Omental fat pad (tissue), 3 donors: ENCODE measurements at regions not wholly inside any gene's neighbourhood (a gene's known extent, or its start where the extent isn't known, plus 50 kb on each side); places are given as distances from the start of the nearest gene placed in this dataset.

ENCODE experiments used
- ATAC-seq: fragments of 150-250 bp; one replicate; pipeline ENCODE4 v1.9.1; 2016; ENCODE audit warnings: mild to moderate bottlenecking, moderate library complexity; ENCODE audit not compliant: low FRiP score
- DNase-seq: peaks from one replicate; pipeline ENCODE4 v3.0.0-alpha.2; 2019; ENCODE audit warnings: low spot score
- TF ChIP-seq, protein P1 (sequence below), 3 donors: fragments of 450-650 bp; IDR thresholded peaks; one replicate each; pipeline ENCODE4 v1.5.1; 2016 to 2017; ENCODE audit warnings: antibody characterized with exemption in 3 of 3, mild to moderate bottlenecking in 3 of 3, moderate library complexity in 2 of 3

DNA sequence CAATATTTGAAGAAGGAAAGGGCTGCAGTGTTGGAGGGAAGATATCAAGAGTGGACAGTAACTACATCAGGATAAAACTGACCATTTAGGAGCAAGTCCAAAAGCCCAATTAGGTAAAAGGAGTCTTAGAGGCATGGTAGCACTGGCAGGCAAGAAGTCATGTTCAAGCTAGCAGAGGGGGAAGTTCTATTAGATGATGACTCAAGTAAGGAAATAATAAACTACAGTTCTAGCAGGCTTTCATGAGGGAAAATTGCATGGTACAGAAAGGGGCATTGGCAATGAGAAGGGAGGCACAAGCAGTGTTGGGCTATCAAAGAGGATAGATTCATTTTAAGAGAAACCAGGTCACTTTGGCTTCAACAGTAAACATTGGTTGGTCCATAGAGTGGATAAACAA lies 156.1 kb upstream of the PTPRK start:
- DNase-seq = no peak
- ATAC-seq = no peak
- TF ChIP-seq, protein P1, sequence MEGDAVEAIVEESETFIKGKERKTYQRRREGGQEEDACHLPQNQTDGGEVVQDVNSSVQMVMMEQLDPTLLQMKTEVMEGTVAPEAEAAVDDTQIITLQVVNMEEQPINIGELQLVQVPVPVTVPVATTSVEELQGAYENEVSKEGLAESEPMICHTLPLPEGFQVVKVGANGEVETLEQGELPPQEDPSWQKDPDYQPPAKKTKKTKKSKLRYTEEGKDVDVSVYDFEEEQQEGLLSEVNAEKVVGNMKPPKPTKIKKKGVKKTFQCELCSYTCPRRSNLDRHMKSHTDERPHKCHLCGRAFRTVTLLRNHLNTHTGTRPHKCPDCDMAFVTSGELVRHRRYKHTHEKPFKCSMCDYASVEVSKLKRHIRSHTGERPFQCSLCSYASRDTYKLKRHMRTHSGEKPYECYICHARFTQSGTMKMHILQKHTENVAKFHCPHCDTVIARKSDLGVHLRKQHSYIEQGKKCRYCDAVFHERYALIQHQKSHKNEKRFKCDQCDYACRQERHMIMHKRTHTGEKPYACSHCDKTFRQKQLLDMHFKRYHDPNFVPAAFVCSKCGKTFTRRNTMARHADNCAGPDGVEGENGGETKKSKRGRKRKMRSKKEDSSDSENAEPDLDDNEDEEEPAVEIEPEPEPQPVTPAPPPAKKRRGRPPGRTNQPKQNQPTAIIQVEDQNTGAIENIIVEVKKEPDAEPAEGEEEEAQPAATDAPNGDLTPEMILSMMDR (IDR thresholded peaks at IDR 0.05) = no peak

DNA sequence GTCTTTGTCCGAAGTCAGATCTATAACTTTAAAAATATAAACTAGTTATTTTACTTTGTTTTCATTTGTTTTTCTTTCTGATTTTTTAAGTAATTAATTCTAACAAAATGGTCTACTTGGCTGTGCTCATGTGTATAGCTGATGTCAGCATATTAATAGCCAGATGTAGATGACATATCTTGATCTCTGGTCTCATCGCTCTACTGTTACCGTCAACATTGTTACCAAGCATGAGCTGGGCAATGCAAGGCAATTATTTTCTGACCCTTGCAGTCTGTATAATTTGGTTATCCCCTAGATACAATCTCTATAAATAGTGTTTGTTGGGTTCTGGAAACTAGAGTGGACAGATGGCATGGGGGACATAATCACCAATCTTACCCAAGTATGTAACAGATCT lies 151.6 kb upstream of the PTPRK start:
- no peak for DNase-seq
- TF ChIP-seq, protein P1 (IDR thresholded peaks at IDR 0.05) = no peak
- no peak for ATAC-seq

DNA sequence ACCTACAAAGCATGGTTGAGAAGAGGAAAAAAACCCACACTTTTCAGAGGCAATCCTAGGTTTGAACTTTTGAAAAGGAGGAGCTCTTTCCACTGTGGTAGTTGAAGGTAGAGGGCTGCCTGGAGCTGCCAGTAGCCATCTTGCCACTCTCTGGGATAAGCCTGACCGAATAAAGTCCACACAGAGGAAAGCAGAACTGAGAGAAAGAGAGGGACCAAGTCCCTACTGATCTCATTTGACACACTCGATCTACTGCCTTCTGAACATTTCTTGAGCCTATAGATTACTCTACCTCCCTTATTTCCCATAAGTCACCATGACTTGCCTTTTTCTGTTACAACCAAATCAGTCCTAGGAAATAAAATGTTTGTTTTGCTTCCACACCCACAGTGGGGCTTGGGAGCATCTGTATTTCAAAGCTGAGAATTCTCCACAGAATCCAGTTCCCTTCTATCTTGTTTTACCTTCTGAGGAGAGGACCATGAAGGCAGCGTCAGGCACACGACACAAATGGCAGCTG lies 147.0 kb upstream of the PTPRK start:
- DNase-seq (no peak), ATAC-seq (no peak)
- TF ChIP-seq, protein P1 (IDR thresholded peaks at IDR 0.05) = no peak

DNA sequence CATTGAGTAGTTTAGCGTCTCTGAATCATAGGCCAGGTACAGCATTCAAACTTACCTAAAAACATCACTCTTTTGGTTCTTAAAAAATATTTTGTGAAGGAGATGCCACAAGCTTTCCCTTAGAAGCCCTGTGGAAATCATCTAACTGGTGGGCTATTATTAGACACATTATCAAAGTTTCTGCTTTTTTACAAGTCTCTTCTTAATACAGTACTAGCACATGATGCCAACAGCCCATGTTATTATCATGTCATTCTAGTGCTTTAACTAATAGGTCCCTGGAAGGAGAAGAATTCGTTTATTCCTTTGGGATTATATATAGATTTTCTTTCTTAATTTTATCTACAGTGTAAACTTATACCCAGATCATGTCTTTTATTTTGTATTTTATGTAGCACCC lies 146.0 kb upstream of the PTPRK start:
- TF ChIP-seq, protein P1 (IDR thresholded peaks at IDR 0.05) = no peak
- ATAC-seq = no peak
- DNase-seq = no peak

DNA sequence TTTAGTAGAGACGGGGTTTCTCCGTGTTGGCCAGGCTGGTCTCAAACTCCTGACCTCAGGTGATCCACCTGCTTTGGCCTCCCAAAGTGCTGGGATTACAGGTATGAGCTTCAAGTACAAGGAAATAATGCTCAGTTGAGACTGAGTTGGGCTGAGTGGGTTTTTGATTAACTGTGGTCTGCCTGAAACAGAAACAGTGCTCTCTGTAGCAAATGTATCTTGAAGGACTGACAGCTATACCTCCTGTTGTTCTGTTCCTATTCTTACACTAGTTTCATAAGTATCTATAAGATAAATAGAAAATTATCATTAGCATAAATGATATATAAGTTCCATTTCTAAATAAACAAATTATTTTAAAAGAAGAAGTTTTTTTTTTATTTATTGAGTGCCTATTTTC lies 142.8 kb upstream of the PTPRK start:
- TF ChIP-seq, protein P1 (IDR thresholded peaks at IDR 0.05) = no peak
- ATAC-seq = no peak
- no peak for DNase-seq

DNA sequence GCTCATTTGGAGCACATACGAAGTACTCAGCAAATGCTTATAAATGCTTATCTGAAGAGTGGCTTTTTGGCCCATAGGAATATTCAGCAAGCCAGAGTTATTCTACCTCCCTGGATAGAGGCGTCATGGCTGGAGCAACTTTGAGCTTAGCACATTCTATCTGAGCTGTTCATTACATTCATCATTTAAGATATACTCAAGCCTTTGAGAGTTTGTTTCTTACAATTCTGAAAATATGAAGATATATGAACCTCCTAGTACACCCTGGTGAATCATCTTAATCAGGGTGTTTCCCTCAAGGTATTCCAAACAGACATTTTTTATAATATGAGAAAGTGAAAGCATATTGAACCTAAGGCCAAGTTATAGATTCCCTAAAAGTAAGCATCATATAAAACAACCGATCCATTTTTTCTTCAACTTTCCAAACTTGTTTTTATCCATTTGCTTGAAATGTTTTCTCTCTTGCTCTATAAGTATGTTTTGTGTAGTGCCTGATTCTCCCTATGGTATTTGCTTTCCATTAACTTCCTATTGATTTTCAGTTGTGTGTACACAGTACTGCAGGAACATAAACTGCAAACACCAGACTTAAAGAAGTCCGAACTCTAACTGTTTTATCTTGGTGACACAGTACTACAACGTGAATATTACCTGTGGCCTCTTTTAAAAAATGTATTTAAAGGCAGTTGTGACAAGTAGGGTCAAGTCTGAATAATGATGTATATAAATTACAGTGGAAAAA lies 139.7 kb upstream of the PTPRK start:
- no peak for DNase-seq

More for the DNA sequence above, 139.7 kb upstream of the PTPRK start:
- peak; percentile 80 for ATAC-seq
- TF ChIP-seq, protein P1 (IDR thresholded peaks at IDR 0.05) = no peak
